ENCODE measurements at regions not wholly inside any gene's neighbourhood (a gene's known extent, or its start where the extent isn't known, plus 50 kb on each side); places are given as distances from the start of the nearest gene placed in this dataset.

DNA sequence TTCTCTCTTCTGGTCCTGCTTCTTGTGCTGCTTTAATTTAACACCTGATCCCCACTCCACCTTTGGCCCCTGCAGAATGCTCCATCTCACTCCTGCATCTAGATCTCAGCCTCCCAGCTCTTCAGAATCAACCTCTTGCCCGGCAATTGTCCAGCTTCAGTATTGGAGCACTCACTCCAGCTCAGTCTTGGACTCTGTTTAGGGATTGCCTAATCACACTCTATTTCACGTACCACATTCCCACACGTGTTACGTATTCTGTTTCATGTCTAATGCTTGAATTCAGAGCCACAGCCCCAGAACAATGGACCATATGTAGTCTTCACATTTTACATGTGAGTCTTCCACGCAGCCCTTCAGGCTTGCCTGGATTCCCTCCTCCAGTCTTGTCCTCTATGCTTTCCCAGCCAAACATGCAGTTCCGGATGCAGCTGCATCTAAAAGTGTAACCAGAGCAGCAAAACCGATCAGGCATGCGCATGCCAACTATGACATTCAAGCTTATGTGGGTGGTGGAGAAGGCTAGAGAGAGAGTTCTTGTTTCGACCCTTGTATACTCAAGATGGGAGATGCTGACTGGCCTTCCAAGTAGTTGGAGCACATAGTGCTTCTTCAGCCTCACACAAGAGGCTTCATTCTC is 105.2 kb upstream of the FAM9A start:
- H3K36me3 Mint-ChIP-seq (ENCODE audit: low read depth): no peaks in the 10 kb centered on the region
- no peak overlapping the region for H3K4me3 Mint-ChIP-seq
- H3K27me3 Mint-ChIP-seq: peaks cover 21% of the 10 kb centered on the region
- no peaks in the 10 kb centered on the region for H3K4me1 Mint-ChIP-seq (ENCODE audit: low read depth)
- H3K9me3 Mint-ChIP-seq: no peaks in the 10 kb centered on the region
- no peak overlapping the region for H3K27ac Mint-ChIP-seq
- no peak for DNase-seq

DNA sequence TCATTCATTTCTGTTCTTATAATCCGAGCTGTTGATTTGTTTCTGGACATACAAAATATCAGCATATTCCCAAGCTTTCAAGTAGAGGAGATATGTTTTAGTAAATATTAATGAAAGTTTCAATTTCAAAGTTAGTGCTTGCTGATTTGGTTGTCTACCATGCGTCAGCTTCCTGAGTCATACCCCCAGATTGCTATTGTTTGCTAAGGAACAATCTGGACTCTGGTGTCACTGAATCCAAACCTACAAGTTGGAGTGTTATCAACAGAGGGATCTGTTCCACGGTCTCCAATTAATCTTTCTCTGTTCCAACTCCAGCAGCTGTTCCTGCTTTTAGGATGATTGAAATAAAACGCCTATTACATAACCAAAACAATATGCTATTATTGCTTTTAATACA is 96.1 kb upstream of the FAM9A start:
- no peaks in the 10 kb centered on the region for H3K9me3 Mint-ChIP-seq
- H3K4me1 Mint-ChIP-seq (ENCODE audit: low read depth): no peaks in the 10 kb centered on the region
- H3K36me3 Mint-ChIP-seq (ENCODE audit: low read depth): no peaks in the 10 kb centered on the region
- no peak overlapping the region for H3K27ac Mint-ChIP-seq
- peaks cover 24% of the 10 kb centered on the region for H3K27me3 Mint-ChIP-seq
- H3K4me3 Mint-ChIP-seq: no peak overlapping the region
- DNase-seq: no peak

DNA sequence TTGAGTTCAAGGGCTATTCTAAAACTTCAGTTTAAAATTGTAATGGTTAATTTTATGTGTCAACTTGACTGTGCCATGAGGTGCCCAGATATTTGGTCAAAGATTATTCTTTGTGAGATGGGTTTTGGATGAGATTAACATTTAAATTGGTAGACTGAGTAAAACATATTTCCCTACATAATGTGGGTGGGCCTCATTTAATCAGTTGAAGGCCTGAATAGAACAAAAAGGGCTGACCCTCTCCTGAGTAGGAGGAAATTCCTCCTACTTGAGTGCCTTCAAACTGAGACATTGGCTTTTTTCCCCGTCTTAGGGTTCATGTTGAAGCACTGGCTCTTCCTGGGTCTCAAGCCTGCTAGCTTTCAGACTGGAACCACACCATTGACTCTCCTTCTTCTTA is 89.6 kb upstream of the FAM9A start:
- H3K36me3 Mint-ChIP-seq (ENCODE audit: low read depth): no peaks in the 10 kb centered on the region

DNA sequence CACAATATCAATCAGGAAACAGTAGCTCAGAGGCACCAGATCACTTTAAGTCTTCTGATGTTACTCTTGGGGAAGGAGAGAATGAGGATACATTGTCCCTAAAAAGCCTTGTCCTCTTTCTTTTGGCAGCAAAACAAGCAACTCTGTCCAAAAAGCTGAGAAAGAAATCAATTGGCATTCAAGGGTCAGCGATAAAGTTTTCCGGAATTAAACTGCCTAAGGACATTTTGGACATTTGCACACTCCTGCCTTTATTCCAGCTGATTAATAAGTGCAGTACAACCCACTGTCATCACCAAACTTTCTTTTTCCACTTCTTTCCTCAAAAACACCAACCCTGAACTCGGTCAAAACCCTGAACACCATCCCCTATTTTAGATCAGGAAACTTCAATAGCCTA is 85.8 kb upstream of the FAM9A start:
- DNase-seq: no peak
- peaks cover 3% of the 10 kb centered on the region for H3K9me3 Mint-ChIP-seq
- no peak overlapping the region for H3K27ac Mint-ChIP-seq
- H3K4me1 Mint-ChIP-seq (ENCODE audit: low read depth): no peaks in the 10 kb centered on the region
- no peak overlapping the region for H3K4me3 Mint-ChIP-seq
- H3K36me3 Mint-ChIP-seq (ENCODE audit: low read depth): no peaks in the 10 kb centered on the region
- peaks cover 39% of the 10 kb centered on the region for H3K27me3 Mint-ChIP-seq

More for the DNA sequence above, 89.6 kb upstream of the FAM9A start:
- Mint-ChIP-seq H3K9me3 (peaks cover 3% of the 10 kb centered on the region), H3K4me3 (no peak overlapping the region), H3K27me3 (peaks cover 38% of the 10 kb centered on the region), H3K4me1 (ENCODE audit: low read depth) (no peaks in the 10 kb centered on the region), H3K27ac (no peak overlapping the region)
- no peak for DNase-seq

DNA sequence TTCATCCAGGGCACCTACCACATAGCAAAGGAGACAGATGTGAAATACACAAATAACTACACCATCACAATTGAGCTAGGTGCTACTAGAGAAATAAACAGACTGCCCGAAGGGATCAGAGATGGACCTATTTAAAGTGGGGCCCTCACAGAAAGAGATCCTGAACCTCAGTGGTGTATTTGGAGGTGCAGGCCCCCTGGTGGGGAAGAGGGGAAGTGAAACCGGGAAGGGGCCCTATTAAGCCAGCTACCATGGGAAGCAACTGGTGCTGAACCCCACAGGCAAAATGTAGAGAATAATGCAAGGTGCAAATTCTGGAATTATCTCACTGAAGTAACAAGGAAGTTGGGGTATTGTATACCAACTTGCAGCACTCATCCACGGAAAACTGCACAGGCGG is 78.6 kb upstream of the FAM9A start:
- Mint-ChIP-seq H3K9me3 (no peaks in the 10 kb centered on the region), H3K36me3 (ENCODE audit: low read depth) (no peaks in the 10 kb centered on the region)

DNA sequence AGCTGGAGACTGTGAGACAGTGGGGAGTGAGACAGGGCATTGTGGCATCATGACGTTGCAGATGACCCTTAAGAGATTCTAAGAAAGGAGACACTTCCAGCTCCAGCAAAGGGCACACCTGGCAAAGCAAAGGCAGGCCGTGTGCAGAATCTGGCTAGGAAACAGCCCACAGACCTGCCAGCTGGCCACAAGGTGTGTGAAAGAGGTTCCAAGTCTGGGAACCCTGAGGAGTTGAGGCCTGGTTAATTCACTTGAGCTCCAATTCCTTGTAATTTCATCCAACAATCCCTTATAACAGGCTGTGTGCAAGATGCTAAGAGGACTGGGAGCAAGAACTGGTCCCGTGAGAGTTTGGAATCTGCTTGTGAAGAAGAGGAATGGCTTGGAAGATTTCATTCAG is 72.8 kb upstream of the FAM9A start:
- Mint-ChIP-seq H3K36me3 (ENCODE audit: low read depth) (no peaks in the 10 kb centered on the region), H3K27me3 (peaks cover 9% of the 10 kb centered on the region), H3K9me3 (no peaks in the 10 kb centered on the region), H3K27ac (no peak overlapping the region), H3K4me1 (ENCODE audit: low read depth) (no peaks in the 10 kb centered on the region), H3K4me3 (no peak overlapping the region)
- DNase-seq: no peak

More for the DNA sequence above, 78.6 kb upstream of the FAM9A start:
- peaks cover 22% of the 10 kb centered on the region for H3K27me3 Mint-ChIP-seq
- no peak overlapping the region for H3K4me3 Mint-ChIP-seq
- no peak overlapping the region for H3K27ac Mint-ChIP-seq
- no peaks in the 10 kb centered on the region for H3K4me1 Mint-ChIP-seq (ENCODE audit: low read depth)
- DNase-seq: peak; percentile 36

DNA sequence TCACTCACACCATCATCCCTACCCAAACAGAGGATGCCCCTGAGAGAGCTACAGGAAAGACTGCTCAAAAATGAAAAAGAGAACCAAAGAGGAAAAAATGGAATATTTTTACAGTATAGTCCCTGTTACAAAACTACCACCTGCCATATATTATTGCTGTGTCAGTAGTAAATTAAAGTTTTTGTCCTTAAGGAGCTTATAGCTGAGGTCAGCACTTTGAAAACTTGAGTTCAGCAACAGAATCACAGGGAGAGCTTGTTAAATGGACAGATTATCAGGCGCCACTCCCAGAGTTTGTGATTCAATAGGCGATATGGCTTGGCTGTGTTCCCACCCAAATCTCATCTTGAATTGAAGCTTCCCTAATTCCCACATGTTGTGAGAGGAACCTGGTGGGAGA is 71.9 kb upstream of the FAM9A start:
- Mint-ChIP-seq H3K36me3 (ENCODE audit: low read depth) (no peaks in the 10 kb centered on the region), H3K27me3 (peaks cover 7% of the 10 kb centered on the region), H3K4me3 (no peak overlapping the region), H3K9me3 (no peaks in the 10 kb centered on the region), H3K4me1 (ENCODE audit: low read depth) (no peaks in the 10 kb centered on the region), H3K27ac (no peak overlapping the region)
- no peak for DNase-seq

DNA sequence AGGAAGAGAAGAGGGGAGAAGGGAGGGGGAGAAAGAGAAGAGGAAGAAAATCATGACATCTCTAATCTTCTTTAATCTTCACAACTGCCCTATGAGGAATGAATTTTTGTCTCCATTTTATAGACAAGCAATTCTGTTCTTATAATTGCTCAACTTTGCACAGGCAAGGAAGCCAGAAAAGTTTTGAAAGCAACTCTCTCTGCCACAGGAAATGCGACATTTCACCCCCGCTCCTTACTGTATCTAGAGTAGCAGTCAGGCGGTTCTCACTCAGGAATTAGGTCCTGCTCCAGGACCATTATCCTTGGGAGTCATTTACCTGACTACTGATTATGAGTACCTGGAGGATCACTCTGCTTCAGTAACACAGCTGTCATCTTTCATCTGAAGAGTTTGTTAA is 69.2 kb upstream of the FAM9A start:
- Mint-ChIP-seq H3K36me3 (ENCODE audit: low read depth) (no peaks in the 10 kb centered on the region), H3K4me1 (ENCODE audit: low read depth) (no peaks in the 10 kb centered on the region), H3K4me3 (no peak overlapping the region), H3K27me3 (peaks cover 14% of the 10 kb centered on the region), H3K27ac (no peak overlapping the region), H3K9me3 (no peaks in the 10 kb centered on the region)
- DNase-seq: no peak

DNA sequence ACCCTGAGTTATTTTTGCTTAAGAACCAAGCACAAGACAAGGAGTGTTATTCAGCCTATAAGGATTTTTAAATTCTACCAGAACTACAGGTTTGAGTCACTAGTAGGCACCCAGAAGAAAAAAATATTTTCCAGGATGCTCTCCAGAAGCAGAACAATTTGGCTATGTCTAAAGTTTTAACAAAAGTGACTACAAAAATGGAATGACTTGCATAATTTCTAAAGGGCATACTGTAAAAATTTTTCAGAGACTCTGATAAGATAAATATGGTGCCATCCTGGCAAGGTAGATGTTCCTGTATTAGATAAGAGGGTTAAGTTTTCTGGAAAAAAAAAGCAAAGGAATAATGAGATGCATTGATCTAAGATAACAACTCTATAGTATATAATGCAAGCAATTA is 68.6 kb upstream of the FAM9A start:
- peaks cover 14% of the 10 kb centered on the region for H3K27me3 Mint-ChIP-seq
- no peaks in the 10 kb centered on the region for H3K9me3 Mint-ChIP-seq
- no peaks in the 10 kb centered on the region for H3K4me1 Mint-ChIP-seq (ENCODE audit: low read depth)
- no peak overlapping the region for H3K4me3 Mint-ChIP-seq
- H3K36me3 Mint-ChIP-seq (ENCODE audit: low read depth): no peaks in the 10 kb centered on the region
- no peak overlapping the region for H3K27ac Mint-ChIP-seq
- no peak for DNase-seq

DNA sequence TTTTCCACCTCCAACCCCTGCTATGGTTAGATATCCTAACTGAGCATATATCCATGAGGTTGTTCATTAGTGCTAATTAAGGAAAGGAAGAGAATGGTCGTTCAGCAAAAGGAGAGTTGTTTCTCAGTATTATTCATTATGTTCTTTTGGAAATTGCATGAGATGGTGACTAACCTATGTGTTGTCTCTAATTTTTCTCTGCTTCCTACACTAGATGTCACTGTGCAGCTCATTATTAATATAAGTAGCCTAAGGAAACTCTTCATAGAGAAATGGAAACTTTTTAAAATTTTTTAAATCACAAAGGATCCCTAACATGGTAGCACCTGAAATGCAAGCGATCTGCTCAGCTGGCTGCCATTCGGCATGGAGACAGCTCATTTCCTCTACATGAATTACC is 67.7 kb upstream of the FAM9A start:
- DNase-seq: no peak
- Mint-ChIP-seq H3K9me3 (no peaks in the 10 kb centered on the region), H3K27ac (no peak overlapping the region), H3K36me3 (ENCODE audit: low read depth) (no peaks in the 10 kb centered on the region), H3K27me3 (peaks cover 14% of the 10 kb centered on the region), H3K4me1 (ENCODE audit: low read depth) (no peaks in the 10 kb centered on the region), H3K4me3 (no peak overlapping the region)

DNA sequence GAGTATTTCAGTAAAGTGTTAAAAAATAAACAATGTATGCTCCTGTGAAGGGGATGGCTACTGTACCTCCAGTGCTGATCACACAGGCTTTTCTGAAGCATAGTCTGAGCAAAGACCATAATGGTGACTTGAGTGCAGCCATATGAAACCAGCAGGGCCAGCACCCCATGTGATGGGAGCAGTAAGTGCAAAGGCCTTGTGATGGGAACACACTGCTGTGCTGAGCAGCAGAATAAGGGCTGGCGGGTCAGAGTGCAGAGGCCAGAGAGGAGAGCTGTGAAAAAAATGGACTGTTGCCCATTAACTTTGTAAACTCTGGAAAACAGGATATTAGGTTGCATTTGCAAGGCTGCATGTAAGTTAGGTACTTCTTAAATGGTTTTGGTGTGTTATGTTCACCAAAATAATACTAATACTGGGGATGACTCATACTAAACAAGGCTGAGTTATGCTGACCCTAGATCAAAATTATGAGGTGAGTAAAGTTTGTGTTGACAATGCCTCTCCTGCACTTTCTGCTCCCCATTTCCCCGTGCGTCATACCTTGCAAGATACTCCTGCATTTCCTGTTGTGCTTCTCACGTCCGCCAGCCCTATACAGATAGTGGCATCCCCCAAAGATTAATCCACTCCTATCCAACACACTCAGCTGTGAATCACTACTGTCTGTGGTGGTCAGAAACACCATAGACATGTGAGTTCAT is 67.0 kb upstream of the FAM9A start:
- no peaks in the 10 kb centered on the region for H3K36me3 Mint-ChIP-seq (ENCODE audit: low read depth)
- H3K4me3 Mint-ChIP-seq: no peak overlapping the region
- no peak for DNase-seq
- no peaks in the 10 kb centered on the region for H3K4me1 Mint-ChIP-seq (ENCODE audit: low read depth)
- no peak overlapping the region for H3K27ac Mint-ChIP-seq
- peaks cover 15% of the 10 kb centered on the region for H3K27me3 Mint-ChIP-seq
- H3K9me3 Mint-ChIP-seq: no peaks in the 10 kb centered on the region

DNA sequence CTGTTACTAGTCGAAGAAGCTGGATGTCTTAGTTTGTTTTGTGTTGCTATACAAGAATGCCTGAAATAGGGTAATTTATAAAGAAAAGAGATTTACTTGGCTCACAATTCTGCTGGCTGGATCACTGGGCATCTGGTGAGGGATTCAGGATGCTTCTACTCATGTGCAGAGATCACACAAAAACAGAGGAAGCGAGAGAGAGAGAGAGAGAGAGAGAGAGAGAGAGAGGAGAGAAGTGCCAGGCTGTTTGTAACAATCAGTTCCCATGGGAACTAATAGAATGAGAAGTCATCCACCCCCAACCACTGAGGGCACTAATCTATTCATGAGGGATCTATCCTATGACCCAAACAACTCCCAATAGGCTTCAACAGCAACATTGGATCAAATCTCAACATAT is 66.2 kb upstream of the FAM9A start:
- no peak for DNase-seq

DNA sequence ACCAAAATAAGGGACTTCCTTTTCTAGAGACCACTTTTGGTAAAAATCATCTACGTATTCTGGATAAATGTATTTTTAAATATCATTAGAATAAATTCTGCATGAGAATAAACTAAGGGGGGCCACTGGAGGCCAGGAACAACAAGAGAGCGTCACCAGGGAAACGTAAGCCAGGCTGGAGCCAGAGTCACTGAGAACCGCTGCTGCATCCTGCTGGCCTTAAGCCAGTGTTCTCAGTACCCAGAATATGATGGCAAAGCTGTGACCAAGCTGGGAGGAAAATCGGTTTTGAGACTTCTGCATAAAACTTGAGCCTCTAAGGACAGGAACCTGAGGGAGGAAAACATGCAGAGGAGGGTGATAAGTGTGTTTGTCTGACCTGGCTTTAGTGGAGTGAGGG is 63.0 kb upstream of the FAM9A start:
- H3K4me1 Mint-ChIP-seq (ENCODE audit: low read depth): no peaks in the 10 kb centered on the region
- peaks cover 41% of the 10 kb centered on the region for H3K27me3 Mint-ChIP-seq
- no peaks in the 10 kb centered on the region for H3K9me3 Mint-ChIP-seq
- no peak overlapping the region for H3K27ac Mint-ChIP-seq
- DNase-seq: no peak
- H3K4me3 Mint-ChIP-seq: no peak overlapping the region
- no peaks in the 10 kb centered on the region for H3K36me3 Mint-ChIP-seq (ENCODE audit: low read depth)

More for the DNA sequence above, 66.2 kb upstream of the FAM9A start:
- Mint-ChIP-seq H3K4me1 (ENCODE audit: low read depth) (no peaks in the 10 kb centered on the region), H3K27me3 (peaks cover 21% of the 10 kb centered on the region), H3K36me3 (ENCODE audit: low read depth) (no peaks in the 10 kb centered on the region), H3K27ac (no peak overlapping the region), H3K4me3 (no peak overlapping the region), H3K9me3 (no peaks in the 10 kb centered on the region)

DNA sequence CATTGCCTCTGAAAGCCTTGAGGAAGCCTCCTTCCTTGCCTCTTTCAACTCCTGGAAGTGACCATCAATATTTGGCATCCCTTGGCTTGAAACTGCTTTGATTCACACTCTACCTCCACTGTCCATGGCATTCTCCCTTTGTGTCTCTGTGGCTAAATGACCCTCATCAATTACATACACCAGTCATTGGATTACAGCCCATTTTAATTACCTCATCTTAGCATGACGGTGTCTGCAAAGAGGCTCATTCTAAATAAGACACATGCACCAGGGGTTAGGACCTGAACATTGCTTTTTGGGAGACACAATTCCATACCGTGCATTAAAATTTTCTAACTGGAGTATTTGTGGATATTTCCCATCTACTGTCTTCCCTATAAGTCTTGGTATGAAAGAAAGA is 60.7 kb upstream of the FAM9A start:
- H3K9me3 Mint-ChIP-seq: no peaks in the 10 kb centered on the region
- H3K4me1 Mint-ChIP-seq (ENCODE audit: low read depth): no peaks in the 10 kb centered on the region
- peaks cover 40% of the 10 kb centered on the region for H3K27me3 Mint-ChIP-seq
- H3K4me3 Mint-ChIP-seq: no peak overlapping the region
- no peak for DNase-seq
- H3K27ac Mint-ChIP-seq: no peak overlapping the region
- no peaks in the 10 kb centered on the region for H3K36me3 Mint-ChIP-seq (ENCODE audit: low read depth)

DNA sequence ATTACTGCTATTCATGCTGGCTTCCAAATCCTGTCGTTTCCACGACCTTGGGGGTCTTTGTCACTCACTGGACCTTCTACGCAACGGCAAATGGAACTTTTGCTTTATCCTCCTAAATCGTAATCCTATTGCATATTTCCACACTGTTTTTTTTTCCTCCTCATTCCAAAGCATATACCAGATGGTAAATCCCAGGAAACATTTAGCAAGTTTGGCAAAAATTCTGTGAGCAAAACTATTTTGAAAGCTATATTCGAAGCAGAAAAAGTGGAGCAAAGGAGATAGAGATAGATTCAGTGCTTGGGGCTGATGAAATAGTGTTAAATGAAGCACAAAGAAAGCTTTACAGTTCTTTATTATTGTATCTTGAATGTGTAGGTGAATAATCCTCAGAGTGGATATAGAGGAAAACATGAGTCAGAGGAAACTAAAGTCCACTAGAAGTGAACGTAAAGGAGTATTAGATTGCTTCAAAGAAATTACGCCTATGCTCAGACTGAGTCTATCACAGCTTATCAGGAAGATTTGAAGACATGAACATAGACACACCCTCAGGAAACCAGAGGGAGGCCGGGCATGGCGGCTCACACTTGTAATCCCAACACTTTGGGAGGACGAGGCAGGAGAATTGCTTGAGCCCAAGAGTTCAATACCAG is 50.2 kb upstream of the FAM9A start:
- no peaks in the 10 kb centered on the region for H3K36me3 Mint-ChIP-seq (ENCODE audit: low read depth)
- no peaks in the 10 kb centered on the region for H3K9me3 Mint-ChIP-seq
- H3K4me3 Mint-ChIP-seq: no peak overlapping the region
- no peak for DNase-seq
- no peak overlapping the region for H3K27ac Mint-ChIP-seq
- no peaks in the 10 kb centered on the region for H3K4me1 Mint-ChIP-seq (ENCODE audit: low read depth)
- H3K27me3 Mint-ChIP-seq: peaks cover 39% of the 10 kb centered on the region
